ENCODE measurements at regions not wholly inside any gene's neighbourhood (a gene's known extent, or its start where the extent isn't known, plus 50 kb on each side); places are given as distances from the start of the nearest gene placed in this dataset.

DNA sequence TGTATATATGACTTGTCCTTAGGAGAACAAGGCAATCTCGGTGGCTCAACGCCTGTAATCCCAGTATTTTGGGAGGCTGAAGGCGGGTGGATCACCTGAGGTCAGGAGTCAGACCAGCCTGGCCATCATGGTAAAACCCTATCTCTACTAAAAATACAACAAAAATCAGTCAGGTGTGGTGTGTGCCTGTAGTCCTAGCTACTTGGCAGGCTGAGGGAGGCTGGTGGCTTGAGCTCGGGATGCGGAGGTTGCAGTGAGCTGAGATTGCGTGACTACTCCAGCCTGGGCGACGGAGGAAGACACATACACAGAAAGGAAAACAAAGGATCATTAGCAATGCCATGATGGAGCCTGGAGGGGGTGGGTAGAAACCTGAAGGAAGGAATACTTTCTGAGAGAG is 166.6 kb upstream of the RREB1 start:
- H3K4me3 ChIP-seq (ENCODE audit: low read depth, low read length) = no peak overlapping the region
- TF ChIP-seq, protein P1, sequence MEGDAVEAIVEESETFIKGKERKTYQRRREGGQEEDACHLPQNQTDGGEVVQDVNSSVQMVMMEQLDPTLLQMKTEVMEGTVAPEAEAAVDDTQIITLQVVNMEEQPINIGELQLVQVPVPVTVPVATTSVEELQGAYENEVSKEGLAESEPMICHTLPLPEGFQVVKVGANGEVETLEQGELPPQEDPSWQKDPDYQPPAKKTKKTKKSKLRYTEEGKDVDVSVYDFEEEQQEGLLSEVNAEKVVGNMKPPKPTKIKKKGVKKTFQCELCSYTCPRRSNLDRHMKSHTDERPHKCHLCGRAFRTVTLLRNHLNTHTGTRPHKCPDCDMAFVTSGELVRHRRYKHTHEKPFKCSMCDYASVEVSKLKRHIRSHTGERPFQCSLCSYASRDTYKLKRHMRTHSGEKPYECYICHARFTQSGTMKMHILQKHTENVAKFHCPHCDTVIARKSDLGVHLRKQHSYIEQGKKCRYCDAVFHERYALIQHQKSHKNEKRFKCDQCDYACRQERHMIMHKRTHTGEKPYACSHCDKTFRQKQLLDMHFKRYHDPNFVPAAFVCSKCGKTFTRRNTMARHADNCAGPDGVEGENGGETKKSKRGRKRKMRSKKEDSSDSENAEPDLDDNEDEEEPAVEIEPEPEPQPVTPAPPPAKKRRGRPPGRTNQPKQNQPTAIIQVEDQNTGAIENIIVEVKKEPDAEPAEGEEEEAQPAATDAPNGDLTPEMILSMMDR (IDR thresholded peaks at IDR 0.05; ENCODE audit: insufficient read depth, low read length, missing control alignments) = no peak
- CTCF ChIA-PET = interaction anchor here (1.0 kb wide), 1 partner anchor 8 kb away, joined by 3 read pairs; no protein-coding TSS in a partner anchor
- POLR2A ChIA-PET = no interaction called here
- DNase-seq (ENCODE audit: low read depth, low spot score) = no peak

DNA sequence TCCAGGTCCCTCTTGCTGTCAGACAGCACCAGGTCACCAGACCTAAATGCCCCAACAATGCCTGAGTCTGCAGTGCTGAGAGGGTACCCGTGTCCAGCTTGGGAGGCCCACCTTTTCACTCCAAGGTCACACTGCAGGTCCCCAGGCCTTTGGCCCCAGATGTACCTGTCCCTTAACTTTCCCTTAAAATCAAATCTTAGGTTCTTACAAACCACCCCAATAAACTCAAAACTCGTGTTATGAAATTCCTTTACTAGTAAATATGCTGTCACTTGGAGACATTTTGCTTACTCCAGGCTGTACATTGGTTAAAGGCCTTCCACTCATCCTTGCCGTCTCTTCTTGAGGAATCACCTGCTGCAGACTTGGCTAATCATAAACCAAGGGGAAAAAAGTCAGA is 165.7 kb upstream of the RREB1 start:
- no peak for DNase-seq (ENCODE audit: low read depth, low spot score)
- ChIA-PET CTCF (interaction anchor here (1.0 kb wide), 1 partner anchor 11 kb away, joined by 3 read pairs; no protein-coding TSS in a partner anchor), POLR2A (no interaction called here)
- TF ChIP-seq, protein P1 (IDR thresholded peaks at IDR 0.05; ENCODE audit: insufficient read depth, low read length, missing control alignments) = no peak
- no peak overlapping the region for H3K4me3 ChIP-seq (ENCODE audit: low read depth, low read length)

DNA sequence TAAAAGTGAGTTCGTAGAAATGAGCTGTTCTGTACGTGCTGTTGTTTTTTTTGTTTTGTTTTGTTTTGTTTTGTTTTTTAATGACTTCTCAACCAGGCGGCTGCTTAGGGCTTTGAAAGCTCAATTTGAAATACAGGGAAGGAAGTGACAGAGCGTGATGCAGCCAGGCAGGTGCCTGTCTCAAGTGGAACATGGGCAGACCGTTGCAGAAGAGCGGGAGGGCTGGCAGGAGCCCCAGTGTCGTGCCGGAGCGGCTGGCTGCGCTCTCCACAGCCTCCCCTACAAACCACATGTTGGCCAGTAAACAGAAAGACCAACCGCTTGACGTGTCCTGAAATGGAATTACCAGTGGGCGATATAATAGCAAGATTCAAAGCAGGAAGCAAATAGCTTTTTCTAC is 164.9 kb upstream of the RREB1 start:
- DNase-seq (ENCODE audit: low read depth, low spot score) = no peak
- no peak overlapping the region for H3K4me3 ChIP-seq (ENCODE audit: low read depth, low read length)
- ChIA-PET POLR2A (no interaction called here), CTCF (interaction anchor here (0.9 to 1.0 kb wide), 2 partner anchors 12 to 218 kb away, joined by 3 to 4 read pairs; no protein-coding TSS in a partner anchor)
- TF ChIP-seq, protein P1 (IDR thresholded peaks at IDR 0.05; ENCODE audit: insufficient read depth, low read length, missing control alignments) = no peak

DNA sequence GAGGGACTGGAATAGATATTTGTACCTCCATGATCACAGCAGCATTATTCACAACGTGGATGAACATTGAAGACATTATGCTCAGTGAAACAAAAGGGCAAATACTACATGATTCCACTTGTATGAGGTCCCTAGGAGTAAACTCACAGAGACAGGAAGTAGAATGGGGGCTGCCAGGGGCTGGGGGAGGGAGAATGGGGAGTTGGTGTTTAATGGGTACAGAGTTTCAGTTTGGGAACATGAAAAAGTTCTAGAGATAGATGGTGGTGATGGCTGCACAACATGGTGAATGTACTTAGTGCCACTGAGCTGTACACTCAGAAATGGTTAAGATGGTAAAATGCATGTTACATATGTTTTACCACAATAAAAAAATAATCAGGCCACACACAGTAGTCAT is 164.3 kb upstream of the RREB1 start:
- ChIA-PET CTCF (interaction anchor here (0.9 to 1.0 kb wide), 2 partner anchors 12 to 219 kb away, joined by 3 to 4 read pairs; no protein-coding TSS in a partner anchor), POLR2A (no interaction called here)
- no peak for DNase-seq (ENCODE audit: low read depth, low spot score)
- no peak overlapping the region for H3K4me3 ChIP-seq (ENCODE audit: low read depth, low read length)
- TF ChIP-seq, protein P1 (IDR thresholded peaks at IDR 0.05; ENCODE audit: insufficient read depth, low read length, missing control alignments) = no peak

DNA sequence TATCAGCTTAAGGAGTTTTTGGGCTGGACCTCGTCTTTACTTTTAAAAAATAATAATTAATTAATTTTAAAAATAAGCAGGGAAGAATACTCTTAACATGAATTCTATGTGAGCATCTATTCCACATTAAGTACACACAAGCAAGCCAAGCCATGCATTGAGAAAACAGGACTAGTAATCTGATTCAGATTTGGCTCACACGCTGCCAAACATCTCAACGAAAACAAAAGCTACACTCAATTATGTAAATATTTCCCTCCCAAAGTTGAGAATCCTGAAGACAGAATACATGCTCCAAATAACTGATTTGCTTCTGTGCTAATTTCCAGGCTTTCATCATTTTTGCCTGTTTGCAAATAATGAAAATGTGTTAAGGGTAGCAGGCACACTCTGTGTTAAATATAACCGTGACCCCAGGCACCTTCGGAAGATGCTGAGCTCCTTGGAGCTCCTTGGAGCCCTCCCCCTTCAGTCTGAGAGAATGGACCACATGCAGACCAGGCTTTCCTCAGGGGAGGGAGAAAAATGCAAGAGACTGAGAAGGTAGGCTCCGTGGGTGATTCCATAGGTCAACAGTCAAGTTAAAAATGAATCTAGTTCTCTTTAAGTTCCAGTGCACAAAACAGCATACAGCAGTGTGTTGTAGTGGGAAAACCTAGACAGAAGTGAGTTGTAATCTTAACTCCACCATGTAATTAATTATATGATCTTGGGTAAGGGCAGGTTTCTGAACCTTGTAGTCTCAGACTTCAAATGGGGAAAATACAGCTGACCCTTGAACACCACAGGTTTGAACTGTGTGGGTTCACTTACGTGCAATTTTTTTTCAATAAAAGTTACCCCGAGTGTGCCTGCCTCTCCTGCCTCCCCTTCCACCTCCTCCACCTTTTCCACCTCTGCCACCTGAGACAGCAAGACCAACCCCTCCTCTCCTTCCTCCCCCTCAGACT is 161.3 kb upstream of the RREB1 start:
- DNase-seq (ENCODE audit: low read depth, low spot score) = no peak
- TF ChIP-seq, protein P1 (IDR thresholded peaks at IDR 0.05; ENCODE audit: insufficient read depth, low read length, missing control alignments) = no peak
- POLR2A ChIA-PET = no interaction called here
- no peak overlapping the region for H3K4me3 ChIP-seq (ENCODE audit: low read depth, low read length)
- CTCF ChIA-PET = no interaction called here

DNA sequence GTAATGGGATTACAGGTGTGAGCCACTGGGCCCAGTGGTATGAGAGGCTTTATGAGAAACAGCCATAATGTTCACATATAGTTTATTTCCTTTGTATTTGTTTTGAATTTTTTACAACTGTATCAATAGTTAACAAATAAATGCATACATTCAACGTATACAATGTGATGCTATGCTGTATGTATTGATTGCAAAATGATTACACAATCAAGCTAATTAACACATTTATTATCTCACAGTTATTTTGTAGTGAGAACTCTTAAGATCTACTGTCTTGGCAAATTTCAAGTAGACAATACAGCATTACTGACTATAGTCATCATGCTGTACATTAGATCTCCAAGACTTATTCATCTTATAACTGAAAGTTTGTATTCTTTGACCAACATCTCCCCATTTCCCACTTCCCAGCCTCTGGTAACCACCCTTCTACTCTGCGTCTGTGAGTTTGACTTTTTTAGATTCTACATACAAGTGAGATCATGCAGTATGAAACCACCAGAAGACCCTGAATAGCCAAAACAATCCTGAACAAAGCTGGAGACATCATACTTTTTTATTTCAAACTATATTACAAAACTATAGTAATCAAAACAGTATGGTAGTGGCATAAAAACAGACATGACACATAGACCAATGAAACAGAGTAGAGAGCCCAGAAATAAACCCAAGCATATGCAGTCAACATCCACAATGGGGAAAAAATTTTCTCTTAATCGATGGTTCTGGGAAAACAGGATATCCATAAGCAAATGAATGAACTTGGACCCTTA is 157.2 kb upstream of the RREB1 start:
- H3K4me3 ChIP-seq (ENCODE audit: low read depth, low read length) = no peak overlapping the region
- no peak for DNase-seq (ENCODE audit: low read depth, low spot score)
- TF ChIP-seq, protein P1 (IDR thresholded peaks at IDR 0.05; ENCODE audit: insufficient read depth, low read length, missing control alignments) = no peak
- POLR2A ChIA-PET = no interaction called here
- CTCF ChIA-PET = no interaction called here

All from AG04449 (cell line).